OCI-LY3 (cell line): ENCODE measurements at regions not wholly inside any gene's neighbourhood (a gene's known extent, or its start where the extent isn't known, plus 50 kb on each side); places are given as distances from the start of the nearest gene placed in this dataset.

Experiments
- H2AFZ ChIP-seq: fragments of 200-600, 300-600 bp; shearing (Covaris generic); 2 replicates; pipeline ENCODE4 v1.6.0; 2014; ENCODE audit warnings: antibody characterized with exemption, low read depth, low read length
- H3K27ac ChIP-seq: fragments of 200-600, 300-600 bp; sonication (generic); 2 replicates; pipeline ENCODE4 v1.5.1; 2014; ENCODE audit warnings: mild to moderate bottlenecking, low read length, moderate library complexity, mixed read lengths
- H3K27me3 ChIP-seq: fragments of 200-600, 300-600 bp; sonication (generic); 2 replicates; pipeline ENCODE4 v1.6.1; 2014; ENCODE audit warnings: low read depth, low read length, mixed read lengths
- H3K36me3 ChIP-seq: fragments of 200-600, 300-600 bp; sonication (generic); replicated peaks from 2 replicates; pipeline ENCODE3; 2014; ENCODE audit warnings: low read depth, low read length, mixed read lengths
- H3K4me1 ChIP-seq: fragments of 300-600, 200-600 bp; sonication (generic); 2 replicates; pipeline ENCODE4 v1.6.1; 2014; ENCODE audit warnings: low read length, mixed read lengths
- H3K4me2 ChIP-seq: fragments of 200-600, 300-600 bp; sonication (generic); 2 replicates; pipeline ENCODE4 v1.6.1; 2014; ENCODE audit warnings: low read length, mixed read lengths
- H3K4me3 ChIP-seq: fragments of 300-600, 200-600 bp; sonication (generic); 2 replicates; pipeline ENCODE4 v1.5.1; 2014; ENCODE audit warnings: antibody characterized with exemption, mild to moderate bottlenecking, low read length, moderate library complexity
- H3K79me2 ChIP-seq: fragments of 300-600, 200-600 bp; shearing (Covaris generic); 2 replicates; pipeline ENCODE4 v1.6.1; 2014; ENCODE audit warnings: mild to moderate bottlenecking, low read length, mixed read lengths
- H3K9ac ChIP-seq: fragments of 300-600, 200-600 bp; shearing (Covaris generic); 2 replicates; pipeline ENCODE4 v1.6.0; 2014; ENCODE audit warnings: mild to moderate bottlenecking, low read length, moderate library complexity
- H3K9me3 ChIP-seq: fragments of 200-600, 300-600 bp; shearing (Covaris generic); 2 replicates; pipeline ENCODE4 v1.6.1; 2014; ENCODE audit warnings: low read length, mixed read lengths; ENCODE audit not compliant: insufficient read depth
- H4K20me1 ChIP-seq: fragments of 200-600, 300-600 bp; sonication (generic); 2 replicates; pipeline ENCODE4 v1.6.1; 2016; ENCODE audit warnings: low read length, mixed read lengths; ENCODE audit not compliant: insufficient read depth
- EZH2phosphoT487 ChIP-seq: fragments of 200-600 bp; shearing (Covaris generic); IDR thresholded peaks from 2 replicates; pipeline ENCODE4 v1.6.1; 2018; ENCODE audit warnings: antibody characterized with exemption, mixed run types, low read depth
- TF ChIP-seq, protein P1 (sequence below): fragments of 200-600, 300-600 bp; sonication (generic); IDR thresholded peaks from 2 replicates; pipeline ENCODE4 v1.5.1; 2014; ENCODE audit warnings: antibody characterized with exemption, low read length, low read depth

DNA sequence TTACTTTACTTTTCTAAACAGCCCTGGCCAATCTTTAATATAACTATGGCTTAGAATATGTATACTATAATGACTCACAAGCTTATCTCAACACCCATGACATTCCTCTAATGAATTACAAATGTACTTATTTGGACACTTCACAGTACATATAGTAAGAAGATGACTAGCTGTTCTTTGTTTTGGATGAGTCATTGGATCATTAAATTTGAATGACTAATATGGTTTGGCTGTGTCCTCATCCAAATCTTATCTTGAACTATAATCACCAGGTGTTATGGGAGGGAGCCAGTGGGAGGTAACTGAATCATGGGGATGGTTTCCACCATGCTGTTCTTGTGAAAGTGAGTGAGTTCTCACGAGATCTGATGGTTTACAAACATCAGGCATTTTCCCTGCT is 807.5 kb upstream of the SORCS1 start:
- TF ChIP-seq, protein P1, sequence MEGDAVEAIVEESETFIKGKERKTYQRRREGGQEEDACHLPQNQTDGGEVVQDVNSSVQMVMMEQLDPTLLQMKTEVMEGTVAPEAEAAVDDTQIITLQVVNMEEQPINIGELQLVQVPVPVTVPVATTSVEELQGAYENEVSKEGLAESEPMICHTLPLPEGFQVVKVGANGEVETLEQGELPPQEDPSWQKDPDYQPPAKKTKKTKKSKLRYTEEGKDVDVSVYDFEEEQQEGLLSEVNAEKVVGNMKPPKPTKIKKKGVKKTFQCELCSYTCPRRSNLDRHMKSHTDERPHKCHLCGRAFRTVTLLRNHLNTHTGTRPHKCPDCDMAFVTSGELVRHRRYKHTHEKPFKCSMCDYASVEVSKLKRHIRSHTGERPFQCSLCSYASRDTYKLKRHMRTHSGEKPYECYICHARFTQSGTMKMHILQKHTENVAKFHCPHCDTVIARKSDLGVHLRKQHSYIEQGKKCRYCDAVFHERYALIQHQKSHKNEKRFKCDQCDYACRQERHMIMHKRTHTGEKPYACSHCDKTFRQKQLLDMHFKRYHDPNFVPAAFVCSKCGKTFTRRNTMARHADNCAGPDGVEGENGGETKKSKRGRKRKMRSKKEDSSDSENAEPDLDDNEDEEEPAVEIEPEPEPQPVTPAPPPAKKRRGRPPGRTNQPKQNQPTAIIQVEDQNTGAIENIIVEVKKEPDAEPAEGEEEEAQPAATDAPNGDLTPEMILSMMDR: no peak
- TF ChIP-seq EZH2phosphoT487: no peak
- Histone ChIP-seq H3K79me2 (no peaks in the 10 kb centered on the region), H3K4me2 (no peak overlapping the region), H3K9me3 (no peaks in the 10 kb centered on the region), H2AFZ (no peak overlapping the region), H3K4me1 (no peaks in the 10 kb centered on the region), H3K27me3 (no peaks in the 10 kb centered on the region), H3K9ac (no peak overlapping the region), H3K4me3 (no peak overlapping the region), H4K20me1 (no peaks in the 10 kb centered on the region), H3K27ac (no peak overlapping the region), H3K36me3 (no peaks in the 10 kb centered on the region)

DNA sequence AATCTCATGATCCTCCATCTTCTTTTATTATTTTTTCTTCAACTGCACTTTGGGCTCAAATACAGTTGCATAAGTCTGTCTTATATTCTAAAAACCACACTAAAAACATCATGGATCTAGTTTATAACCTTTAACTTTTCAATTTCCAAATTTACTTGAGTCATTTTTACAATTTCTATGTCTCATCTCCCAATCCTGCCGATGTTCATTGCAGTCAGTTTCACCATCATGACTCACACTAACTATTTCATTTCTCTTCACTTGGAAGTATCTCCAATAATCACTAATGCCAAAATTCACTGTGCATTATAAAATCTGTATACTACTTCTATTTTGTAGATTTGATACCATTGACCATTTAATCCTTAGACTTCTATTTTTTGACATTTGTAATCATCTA is 806.9 kb upstream of the SORCS1 start:
- no peak overlapping the region for H3K27ac ChIP-seq
- no peak overlapping the region for H3K9ac ChIP-seq
- TF ChIP-seq, protein P1: no peak
- no peak for TF ChIP-seq EZH2phosphoT487

DNA sequence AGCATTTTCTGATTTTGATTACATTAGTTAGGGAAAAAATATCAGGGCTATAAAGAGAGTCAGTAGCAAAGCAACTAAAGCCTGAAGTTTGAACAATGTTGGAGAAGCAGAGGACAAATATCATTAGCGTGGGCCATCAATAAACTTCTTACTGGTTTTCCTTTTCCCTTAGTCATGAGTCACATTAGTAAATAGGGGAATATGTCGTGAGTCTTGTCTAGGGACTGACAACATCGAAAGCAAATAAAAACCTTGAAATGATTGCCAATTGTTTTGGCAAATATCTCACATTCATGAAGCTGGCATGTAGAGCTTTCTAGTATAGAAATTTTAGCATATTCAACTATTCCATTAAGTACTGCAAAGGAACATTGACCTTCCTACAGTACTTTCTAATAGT is 806.0 kb upstream of the SORCS1 start:
- H3K36me3 ChIP-seq: no peaks in the 10 kb centered on the region
- H3K4me3 ChIP-seq: no peak overlapping the region
- no peak overlapping the region for H3K9ac ChIP-seq
- H3K27ac ChIP-seq: no peak overlapping the region
- TF ChIP-seq, protein P1: no peak
- TF ChIP-seq EZH2phosphoT487: no peak
- H3K27me3 ChIP-seq: no peaks in the 10 kb centered on the region
- H3K4me2 ChIP-seq: no peak overlapping the region
- no peaks in the 10 kb centered on the region for H3K79me2 ChIP-seq
- H4K20me1 ChIP-seq: no peaks in the 10 kb centered on the region
- no peaks in the 10 kb centered on the region for H3K4me1 ChIP-seq
- no peaks in the 10 kb centered on the region for H3K9me3 ChIP-seq
- H2AFZ ChIP-seq: no peak overlapping the region

More for the DNA sequence above, 806.9 kb upstream of the SORCS1 start:
- Histone ChIP-seq H2AFZ (no peak overlapping the region), H3K9me3 (no peaks in the 10 kb centered on the region), H3K4me1 (no peaks in the 10 kb centered on the region), H3K79me2 (no peaks in the 10 kb centered on the region), H3K4me2 (no peak overlapping the region), H3K36me3 (no peaks in the 10 kb centered on the region), H3K4me3 (no peak overlapping the region), H3K27me3 (no peaks in the 10 kb centered on the region), H4K20me1 (no peaks in the 10 kb centered on the region)

DNA sequence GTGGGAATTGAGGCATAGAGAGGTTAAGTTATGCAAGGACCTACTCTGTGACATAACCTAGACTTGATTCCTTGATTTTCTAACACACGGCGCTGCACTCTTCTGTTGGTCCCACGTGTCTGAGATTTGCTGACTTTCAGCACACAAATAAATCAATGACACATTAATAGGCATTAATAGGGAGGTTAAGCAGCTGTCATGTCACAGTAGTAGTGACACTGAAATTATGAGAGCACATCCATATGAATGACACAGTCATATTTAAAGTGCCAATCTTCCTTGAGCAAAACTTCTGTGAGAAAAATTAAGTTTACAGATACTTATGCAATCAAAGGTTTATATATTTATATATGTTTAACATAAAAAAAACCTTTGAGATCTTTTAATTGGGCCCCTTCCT is 805.4 kb upstream of the SORCS1 start:
- Histone ChIP-seq H3K9me3 (no peaks in the 10 kb centered on the region), H2AFZ (no peak overlapping the region), H4K20me1 (no peaks in the 10 kb centered on the region), H3K36me3 (no peaks in the 10 kb centered on the region), H3K27me3 (no peaks in the 10 kb centered on the region), H3K27ac (no peak overlapping the region), H3K4me2 (no peak overlapping the region), H3K4me3 (no peak overlapping the region), H3K9ac (no peak overlapping the region), H3K4me1 (no peaks in the 10 kb centered on the region), H3K79me2 (no peaks in the 10 kb centered on the region)
- TF ChIP-seq, protein P1: no peak
- no peak for TF ChIP-seq EZH2phosphoT487
